ENCODE measurements at regions not wholly inside any gene's neighbourhood (a gene's known extent, or its start where the extent isn't known, plus 50 kb on each side); places are given as distances from the start of the nearest gene placed in this dataset.

DNA sequence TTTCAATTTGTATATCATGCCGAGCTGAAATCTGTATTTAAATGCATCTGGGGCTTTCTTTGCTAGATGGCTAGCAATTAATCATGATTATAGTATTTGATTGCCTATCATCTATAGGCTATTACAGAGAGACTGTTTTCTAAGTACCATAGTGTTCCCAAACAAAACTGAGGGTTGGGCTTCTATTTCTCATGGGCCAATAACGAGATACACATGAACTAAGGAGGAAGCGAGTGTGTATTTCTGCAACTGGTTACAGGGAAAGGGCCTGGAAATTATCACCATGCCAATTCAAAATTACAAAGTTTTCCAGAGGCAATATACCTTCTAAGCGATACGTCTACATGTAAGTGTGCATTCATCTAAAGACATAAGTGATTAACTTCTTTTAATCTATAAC lies 744.5 kb upstream of the BRINP3 start:
- TF ChIP-seq MTA2 (IDR thresholded peaks at IDR 0.05; ENCODE audit: low read depth) (no peak), POLR2AphosphoS5 (IDR thresholded peaks at IDR 0.05; ENCODE audit: low read length) (no peak), SIX5 (IDR thresholded peaks at IDR 0.05; ENCODE audit: low read depth, low read length, severe bottlenecking) (no peak), BACH1 (IDR thresholded peaks at IDR 0.05; ENCODE audit: borderline replicate concordance) (no peak), CHD4 (IDR thresholded peaks at IDR 0.05) (no peak)
- TF ChIP-seq, protein P1, sequence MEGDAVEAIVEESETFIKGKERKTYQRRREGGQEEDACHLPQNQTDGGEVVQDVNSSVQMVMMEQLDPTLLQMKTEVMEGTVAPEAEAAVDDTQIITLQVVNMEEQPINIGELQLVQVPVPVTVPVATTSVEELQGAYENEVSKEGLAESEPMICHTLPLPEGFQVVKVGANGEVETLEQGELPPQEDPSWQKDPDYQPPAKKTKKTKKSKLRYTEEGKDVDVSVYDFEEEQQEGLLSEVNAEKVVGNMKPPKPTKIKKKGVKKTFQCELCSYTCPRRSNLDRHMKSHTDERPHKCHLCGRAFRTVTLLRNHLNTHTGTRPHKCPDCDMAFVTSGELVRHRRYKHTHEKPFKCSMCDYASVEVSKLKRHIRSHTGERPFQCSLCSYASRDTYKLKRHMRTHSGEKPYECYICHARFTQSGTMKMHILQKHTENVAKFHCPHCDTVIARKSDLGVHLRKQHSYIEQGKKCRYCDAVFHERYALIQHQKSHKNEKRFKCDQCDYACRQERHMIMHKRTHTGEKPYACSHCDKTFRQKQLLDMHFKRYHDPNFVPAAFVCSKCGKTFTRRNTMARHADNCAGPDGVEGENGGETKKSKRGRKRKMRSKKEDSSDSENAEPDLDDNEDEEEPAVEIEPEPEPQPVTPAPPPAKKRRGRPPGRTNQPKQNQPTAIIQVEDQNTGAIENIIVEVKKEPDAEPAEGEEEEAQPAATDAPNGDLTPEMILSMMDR (IDR thresholded peaks at IDR 0.05 in 2 of 3, conservative IDR thresholded peaks at IDR 0.05 in 1 of 3; ENCODE audit: control insufficient read depth in 2 of 3, extremely low read depth in 1 of 3, insufficient read depth in 1 of 3, low read depth in 3 of 3, low read length in 3 of 3), result no peak

All from GM12878 (cell line).